ENCODE measurements at regions not wholly inside any gene's neighbourhood (a gene's known extent, or its start where the extent isn't known, plus 50 kb on each side); places are given as distances from the start of the nearest gene placed in this dataset.

- WGBS = 31% methylated on average over 1 of the region's 1 CpG
- no peaks in the 10 kb centered on the region for H3K9me3 ChIP-seq
- no peaks in the 10 kb centered on the region for H3K27me3 ChIP-seq (replicated peaks; ENCODE audit: insufficient read depth)
- no peak for DNase-seq (ENCODE audit: low spot score)
- no peak overlapping the region for H3K27ac ChIP-seq
- no peaks in the 10 kb centered on the region for H3K36me3 ChIP-seq
- H3K4me1 ChIP-seq (replicated peaks) = no peaks in the 10 kb centered on the region
- TF ChIP-seq, protein P1, sequence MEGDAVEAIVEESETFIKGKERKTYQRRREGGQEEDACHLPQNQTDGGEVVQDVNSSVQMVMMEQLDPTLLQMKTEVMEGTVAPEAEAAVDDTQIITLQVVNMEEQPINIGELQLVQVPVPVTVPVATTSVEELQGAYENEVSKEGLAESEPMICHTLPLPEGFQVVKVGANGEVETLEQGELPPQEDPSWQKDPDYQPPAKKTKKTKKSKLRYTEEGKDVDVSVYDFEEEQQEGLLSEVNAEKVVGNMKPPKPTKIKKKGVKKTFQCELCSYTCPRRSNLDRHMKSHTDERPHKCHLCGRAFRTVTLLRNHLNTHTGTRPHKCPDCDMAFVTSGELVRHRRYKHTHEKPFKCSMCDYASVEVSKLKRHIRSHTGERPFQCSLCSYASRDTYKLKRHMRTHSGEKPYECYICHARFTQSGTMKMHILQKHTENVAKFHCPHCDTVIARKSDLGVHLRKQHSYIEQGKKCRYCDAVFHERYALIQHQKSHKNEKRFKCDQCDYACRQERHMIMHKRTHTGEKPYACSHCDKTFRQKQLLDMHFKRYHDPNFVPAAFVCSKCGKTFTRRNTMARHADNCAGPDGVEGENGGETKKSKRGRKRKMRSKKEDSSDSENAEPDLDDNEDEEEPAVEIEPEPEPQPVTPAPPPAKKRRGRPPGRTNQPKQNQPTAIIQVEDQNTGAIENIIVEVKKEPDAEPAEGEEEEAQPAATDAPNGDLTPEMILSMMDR (IDR thresholded peaks at IDR 0.05) = no peak
- TF ChIP-seq POLR2A (IDR thresholded peaks at IDR 0.05) = no peak
- no peak for TF ChIP-seq POLR2AphosphoS5 (IDR thresholded peaks at IDR 0.05)
- intact Hi-C loops (cut with DNase I) = no loop called here
- H3K4me3 ChIP-seq = no peak overlapping the region
Observed at GRCh38 chr15:35973029-35973428, 427.1 kb upstream of the DPH6 start.

GRCh38 chr15:35974052-35974451 is 428.1 kb upstream of the DPH6 start:
- TF ChIP-seq POLR2AphosphoS5 (IDR thresholded peaks at IDR 0.05) (no peak), POLR2A (IDR thresholded peaks at IDR 0.05) (no peak)
- TF ChIP-seq, protein P1 (IDR thresholded peaks at IDR 0.05) = no peak
- Histone ChIP-seq H3K27me3 (replicated peaks; ENCODE audit: insufficient read depth) (no peaks in the 10 kb centered on the region), H3K4me1 (replicated peaks) (no peaks in the 10 kb centered on the region), H3K27ac (no peak overlapping the region), H3K4me3 (no peak overlapping the region), H3K9me3 (no peaks in the 10 kb centered on the region), H3K36me3 (no peaks in the 10 kb centered on the region)
- 69% methylated on average over 3 of the region's 3 CpGs for WGBS
- intact Hi-C loops (cut with DNase I) = no loop called here
- no peak for DNase-seq (ENCODE audit: low spot score)

- Histone ChIP-seq H3K27ac (no peak overlapping the region), H3K9me3 (no peaks in the 10 kb centered on the region), H3K4me1 (replicated peaks) (no peaks in the 10 kb centered on the region), H3K4me3 (no peak overlapping the region), H3K27me3 (replicated peaks; ENCODE audit: insufficient read depth) (no peaks in the 10 kb centered on the region), H3K36me3 (no peaks in the 10 kb centered on the region)
- TF ChIP-seq POLR2A (IDR thresholded peaks at IDR 0.05) = no peak
- TF ChIP-seq, protein P1 (IDR thresholded peaks at IDR 0.05) = no peak
- TF ChIP-seq POLR2AphosphoS5 (IDR thresholded peaks at IDR 0.05) = no peak
- 97% methylated on average over 4 of the region's 4 CpGs for WGBS
- intact Hi-C loops (cut with DNase I) = no loop called here
- no peak for DNase-seq (ENCODE audit: low spot score)
Observed at GRCh38 chr15:35975941-35976340, 430.0 kb upstream of the DPH6 start.

DNA sequence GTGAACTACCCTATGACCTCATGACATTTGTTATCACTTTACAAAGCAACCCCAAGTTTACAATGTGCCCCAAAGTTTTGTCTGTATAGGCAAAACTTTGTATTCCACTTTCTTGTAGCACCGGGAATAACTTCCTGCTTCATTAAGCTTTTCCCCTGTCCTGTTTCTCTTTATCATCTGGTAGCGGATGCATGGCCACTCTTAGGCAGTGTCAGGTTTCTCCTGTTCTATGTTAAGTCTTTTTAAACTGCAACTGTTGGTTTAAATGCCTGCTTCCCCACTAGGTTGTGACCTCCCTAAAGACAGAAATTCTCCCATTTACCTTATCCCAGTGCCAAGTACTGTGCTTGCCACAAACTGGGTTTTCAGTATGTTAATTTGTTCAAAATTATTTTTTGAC is 433.6 kb upstream of the DPH6 start:
- 88% methylated on average over 2 of the region's 2 CpGs for WGBS
- Histone ChIP-seq H3K9me3 (no peaks in the 10 kb centered on the region), H3K4me1 (replicated peaks) (no peaks in the 10 kb centered on the region), H3K27me3 (replicated peaks; ENCODE audit: insufficient read depth) (no peaks in the 10 kb centered on the region), H3K4me3 (no peak overlapping the region), H3K36me3 (no peaks in the 10 kb centered on the region), H3K27ac (no peak overlapping the region)
- DNase-seq (ENCODE audit: low spot score) = no peak
- no peak for TF ChIP-seq POLR2A (IDR thresholded peaks at IDR 0.05)
- TF ChIP-seq POLR2AphosphoS5 (IDR thresholded peaks at IDR 0.05) = no peak
- TF ChIP-seq, protein P1 (IDR thresholded peaks at IDR 0.05) = no peak
- intact Hi-C loops (cut with DNase I) = no loop called here

- Histone ChIP-seq H3K9me3 (no peaks in the 10 kb centered on the region), H3K4me3 (no peak overlapping the region), H3K4me1 (replicated peaks) (no peaks in the 10 kb centered on the region), H3K36me3 (no peaks in the 10 kb centered on the region), H3K27me3 (replicated peaks; ENCODE audit: insufficient read depth) (no peaks in the 10 kb centered on the region), H3K27ac (no peak overlapping the region)
- intact Hi-C loops (cut with DNase I) = no loop called here
- no peak for TF ChIP-seq POLR2A (IDR thresholded peaks at IDR 0.05)
- no peak for DNase-seq (ENCODE audit: low spot score)
Observed at GRCh38 chr15:35980719-35981118, 434.8 kb upstream of the DPH6 start.

Data from prostate gland (tissue), 2 donors.